DOHH2 (cell line): ENCODE measurements at regions not wholly inside any gene's neighbourhood (a gene's known extent, or its start where the extent isn't known, plus 50 kb on each side); places are given as distances from the start of the nearest gene placed in this dataset.

Source experiments
- H3F3A ChIP-seq: fragments of 200-600 bp; sonication (generic), shearing (Covaris generic); 2 replicates; pipeline ENCODE4 v1.6.0; 2016; ENCODE audit warnings: antibody characterized with exemption, mild to moderate bottlenecking; ENCODE audit not compliant: control insufficient read depth, insufficient read depth
- H3K27ac ChIP-seq: fragments of 200-600 bp; sonication (generic); 2 replicates; pipeline ENCODE4 v1.5.1; 2014; ENCODE audit warnings: low read depth, mild to moderate bottlenecking, low read length, moderate library complexity
- H3K27me3 ChIP-seq: fragments of 200-600 bp; sonication (generic); 2 replicates; pipeline ENCODE4 v1.6.1; 2014; ENCODE audit warnings: mild to moderate bottlenecking, low read length, mixed read lengths; ENCODE audit not compliant: control insufficient read depth
- H3K36me3 ChIP-seq: fragments of 200-600 bp; sonication (generic); 2 replicates; pipeline ENCODE4 v1.6.1; 2014; ENCODE audit warnings: mild to moderate bottlenecking, low read length, moderate library complexity, mixed read lengths; ENCODE audit not compliant: control insufficient read depth
- H3K4me1 ChIP-seq: fragments of 200-600 bp; sonication (generic); 2 replicates; pipeline ENCODE4 v1.6.1; 2014; ENCODE audit warnings: mild to moderate bottlenecking, low read length, mixed read lengths; ENCODE audit not compliant: control insufficient read depth
- H3K4me2 ChIP-seq: fragments of 200-600 bp; sonication (generic); 2 replicates; pipeline ENCODE4 v1.6.0; 2014; ENCODE audit warnings: mild to moderate bottlenecking, low read length, moderate library complexity
- H3K4me3 ChIP-seq: fragments of 200-600 bp; sonication (generic); 2 replicates; pipeline ENCODE4 v1.5.1; 2014; ENCODE audit warnings: mild to moderate bottlenecking, low read length, mixed read lengths
- H3K79me2 ChIP-seq: fragments of 200-600 bp; sonication (generic); 2 replicates; pipeline ENCODE4 v1.6.1; 2014; ENCODE audit warnings: mild to moderate bottlenecking, low read length, mixed read lengths; ENCODE audit not compliant: control insufficient read depth
- H3K9me2 ChIP-seq: fragments of 200-600 bp; sonication (generic); replicated peaks from 2 replicates; pipeline ENCODE4 v1.6.1; 2014; ENCODE audit warnings: mild to moderate bottlenecking, low read length, mixed read lengths; ENCODE audit not compliant: control insufficient read depth
- H3K9me3 ChIP-seq: fragments of 200-600 bp; sonication (generic); 2 replicates; pipeline ENCODE4 v1.6.1; 2014; ENCODE audit warnings: antibody characterized with exemption, low read length, mixed read lengths; ENCODE audit not compliant: control insufficient read depth, insufficient read depth
- H4K20me1 ChIP-seq: fragments of 200-600 bp; sonication (generic); 2 replicates; pipeline ENCODE4 v1.6.0; 2014; ENCODE audit warnings: low read depth, mild to moderate bottlenecking, antibody characterized with exemption, low read length, moderate library complexity; ENCODE audit not compliant: control insufficient read depth, insufficient read depth
- EZH2phosphoT487 ChIP-seq: fragments of 200-600 bp; sonication (generic); IDR thresholded peaks from 2 replicates; pipeline ENCODE4 v1.6.1; 2017; ENCODE audit warnings: borderline replicate concordance, mild to moderate bottlenecking, antibody characterized with exemption, low read length, moderate library complexity, mixed read lengths
- TF ChIP-seq, protein P1 (sequence below): fragments of 200-600 bp; sonication (generic); IDR thresholded peaks from one replicate; pipeline ENCODE4 v1.5.1; 2014; ENCODE audit warnings: antibody characterized with exemption, mild to moderate bottlenecking, low read depth, low read length; ENCODE audit not compliant: poor library complexity, severe bottlenecking

DNA sequence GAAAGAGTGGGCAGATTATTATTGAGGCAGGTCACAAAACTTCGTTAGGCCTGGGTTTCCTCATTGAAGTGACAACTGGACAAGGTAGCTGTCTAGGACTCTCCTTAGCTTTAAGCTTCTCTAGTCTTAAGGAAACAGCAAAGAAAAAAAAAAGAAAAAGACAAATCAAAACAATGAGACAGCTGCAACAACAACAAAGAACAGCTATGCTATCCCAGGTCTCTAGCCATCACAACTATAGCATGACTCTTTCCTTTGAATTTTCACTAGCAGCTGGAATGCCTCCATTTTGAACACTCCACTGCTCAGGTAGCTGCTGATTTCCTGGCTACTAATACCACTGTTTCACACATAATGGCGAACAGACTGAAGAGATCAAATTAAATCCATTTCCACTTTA, 302.4 kb upstream of the SORL1-AS1 start:
- Histone ChIP-seq H3K27ac (no peak overlapping the region), H3F3A (no peaks in the 10 kb centered on the region), H3K4me3 (no peak overlapping the region), H4K20me1 (no peaks in the 10 kb centered on the region), H3K9me3 (no peaks in the 10 kb centered on the region), H3K27me3 (no peaks in the 10 kb centered on the region), H3K4me2 (no peak overlapping the region), H3K79me2 (no peaks in the 10 kb centered on the region), H3K9me2 (no peaks in the 10 kb centered on the region), H3K36me3 (no peaks in the 10 kb centered on the region), H3K4me1 (no peaks in the 10 kb centered on the region)
- TF ChIP-seq, protein P1, sequence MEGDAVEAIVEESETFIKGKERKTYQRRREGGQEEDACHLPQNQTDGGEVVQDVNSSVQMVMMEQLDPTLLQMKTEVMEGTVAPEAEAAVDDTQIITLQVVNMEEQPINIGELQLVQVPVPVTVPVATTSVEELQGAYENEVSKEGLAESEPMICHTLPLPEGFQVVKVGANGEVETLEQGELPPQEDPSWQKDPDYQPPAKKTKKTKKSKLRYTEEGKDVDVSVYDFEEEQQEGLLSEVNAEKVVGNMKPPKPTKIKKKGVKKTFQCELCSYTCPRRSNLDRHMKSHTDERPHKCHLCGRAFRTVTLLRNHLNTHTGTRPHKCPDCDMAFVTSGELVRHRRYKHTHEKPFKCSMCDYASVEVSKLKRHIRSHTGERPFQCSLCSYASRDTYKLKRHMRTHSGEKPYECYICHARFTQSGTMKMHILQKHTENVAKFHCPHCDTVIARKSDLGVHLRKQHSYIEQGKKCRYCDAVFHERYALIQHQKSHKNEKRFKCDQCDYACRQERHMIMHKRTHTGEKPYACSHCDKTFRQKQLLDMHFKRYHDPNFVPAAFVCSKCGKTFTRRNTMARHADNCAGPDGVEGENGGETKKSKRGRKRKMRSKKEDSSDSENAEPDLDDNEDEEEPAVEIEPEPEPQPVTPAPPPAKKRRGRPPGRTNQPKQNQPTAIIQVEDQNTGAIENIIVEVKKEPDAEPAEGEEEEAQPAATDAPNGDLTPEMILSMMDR, result no peak
- TF ChIP-seq EZH2phosphoT487, result no peak

DNA sequence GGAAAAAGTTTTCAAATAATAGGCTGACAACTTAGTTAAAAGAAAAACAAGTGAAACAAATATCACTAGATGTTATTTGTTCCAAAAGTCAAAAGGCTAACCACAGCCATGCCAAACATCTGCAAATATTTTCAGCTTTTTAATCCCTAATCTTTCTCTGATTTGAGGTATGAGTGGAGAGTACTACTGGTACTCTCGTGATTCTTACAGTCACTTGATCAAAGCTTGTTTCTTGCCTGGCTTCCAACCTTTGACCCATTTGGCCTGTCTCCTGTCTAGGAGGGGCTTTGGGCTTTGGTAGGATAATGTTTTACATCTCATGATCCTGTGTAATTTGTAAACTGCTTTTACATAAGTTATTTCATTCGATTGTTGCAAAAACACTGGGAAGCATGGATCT, 301.8 kb upstream of the SORL1-AS1 start:
- Histone ChIP-seq H3K4me3 (no peak overlapping the region), H3K9me2 (no peaks in the 10 kb centered on the region), H3K4me2 (no peak overlapping the region), H3K36me3 (no peaks in the 10 kb centered on the region), H4K20me1 (no peaks in the 10 kb centered on the region), H3F3A (no peaks in the 10 kb centered on the region), H3K4me1 (no peaks in the 10 kb centered on the region), H3K27me3 (peaks cover 2% of the 10 kb centered on the region; the same call in 1 of the 2 replicates), H3K79me2 (no peaks in the 10 kb centered on the region), H3K9me3 (no peaks in the 10 kb centered on the region), H3K27ac (no peak overlapping the region)
- TF ChIP-seq, protein P1, result no peak
- no peak for TF ChIP-seq EZH2phosphoT487

DNA sequence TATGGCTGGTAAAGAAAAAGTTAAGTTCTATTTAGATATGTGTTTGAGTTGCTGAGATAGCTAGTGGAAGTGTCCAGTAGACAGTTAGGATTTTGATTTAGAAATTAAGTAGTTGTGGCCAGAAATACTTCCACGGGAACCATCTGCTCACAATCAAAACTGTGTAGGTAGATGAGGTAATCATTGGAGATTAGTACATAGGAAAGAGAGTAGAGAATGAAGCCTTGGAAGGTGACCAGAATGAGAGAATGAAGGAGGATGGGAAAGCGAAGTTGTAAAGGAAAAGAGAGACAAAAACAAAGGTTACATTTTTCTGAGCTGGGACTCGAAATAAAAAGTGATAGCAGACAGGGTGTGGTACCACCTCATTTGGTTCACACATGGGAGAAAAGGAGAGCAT, 296.9 kb upstream of the SORL1-AS1 start:
- H3K36me3 ChIP-seq, result no peaks in the 10 kb centered on the region
- no peak overlapping the region for H3K4me2 ChIP-seq
- H3F3A ChIP-seq, result no peaks in the 10 kb centered on the region
- H3K27me3 ChIP-seq, result peaks cover 5% of the 10 kb centered on the region
- no peaks in the 10 kb centered on the region for H3K79me2 ChIP-seq
- no peaks in the 10 kb centered on the region for H3K9me2 ChIP-seq
- TF ChIP-seq, protein P1, result no peak
- TF ChIP-seq EZH2phosphoT487, result no peak
- no peak overlapping the region for H3K27ac ChIP-seq
- no peaks in the 10 kb centered on the region for H3K4me1 ChIP-seq
- no peaks in the 10 kb centered on the region for H4K20me1 ChIP-seq
- no peak overlapping the region for H3K4me3 ChIP-seq
- no peaks in the 10 kb centered on the region; the same call in 1 of the 2 replicates for H3K9me3 ChIP-seq
